Stimulated activated CD8-positive, alpha-beta memory T cell treated with anti-CD3 and anti-CD28 coated beads, Interleukin-12 subunit alpha, Interleukin-12 subunit beta, amount 100 ng/mL, for 4 hours (primary cell): ENCODE measurements at regions not wholly inside any gene's neighbourhood (a gene's known extent, or its start where the extent isn't known, plus 50 kb on each side); places are given as distances from the start of the nearest gene placed in this dataset.

Experiments used
- DNase-seq: peaks from one replicate; pipeline ENCODE4 v3.0.0-alpha.2; 2020; ENCODE audit warnings: low read depth

DNA sequence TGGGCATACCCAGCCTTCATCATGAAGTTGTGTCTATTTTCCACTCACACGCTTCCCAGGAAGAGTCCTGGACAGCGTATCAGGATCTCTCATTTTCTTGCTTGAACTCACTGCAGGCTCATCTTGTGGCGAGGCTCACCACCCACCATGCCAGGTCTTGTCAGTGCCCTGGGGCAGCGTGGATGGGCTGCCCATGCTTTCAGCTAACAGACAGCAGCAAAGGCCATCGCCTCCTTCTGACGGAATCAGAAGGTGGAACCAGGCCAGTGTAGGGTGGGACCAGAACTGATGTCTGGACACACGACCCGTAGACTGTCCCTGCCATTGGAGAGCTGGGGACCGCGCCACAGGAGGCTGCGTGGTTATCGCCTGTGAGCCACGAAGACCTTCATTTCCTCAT lies 169.4 kb downstream of the FOXL1 start:
- no peak for DNase-seq

DNA sequence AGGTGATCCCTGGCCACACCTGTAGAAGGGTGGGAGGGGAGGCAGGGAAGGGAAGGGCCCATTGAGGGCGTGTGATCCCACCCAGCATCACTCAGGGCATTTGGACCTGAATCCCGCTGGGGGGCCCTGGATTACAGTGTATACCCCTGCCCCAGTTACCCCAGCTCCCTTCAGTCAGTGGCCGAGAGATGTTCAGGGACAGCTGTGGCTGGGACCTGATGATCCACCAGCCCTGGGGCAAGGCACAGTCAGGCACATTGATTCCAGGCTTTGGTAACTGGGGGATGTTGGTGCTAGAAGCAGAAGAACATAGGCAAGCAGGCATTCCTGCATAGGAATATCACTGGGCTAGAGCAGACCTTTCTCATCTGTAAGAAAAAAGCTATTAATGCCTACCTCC lies 170.3 kb downstream of the FOXL1 start:
- DNase-seq, result no peak

DNA sequence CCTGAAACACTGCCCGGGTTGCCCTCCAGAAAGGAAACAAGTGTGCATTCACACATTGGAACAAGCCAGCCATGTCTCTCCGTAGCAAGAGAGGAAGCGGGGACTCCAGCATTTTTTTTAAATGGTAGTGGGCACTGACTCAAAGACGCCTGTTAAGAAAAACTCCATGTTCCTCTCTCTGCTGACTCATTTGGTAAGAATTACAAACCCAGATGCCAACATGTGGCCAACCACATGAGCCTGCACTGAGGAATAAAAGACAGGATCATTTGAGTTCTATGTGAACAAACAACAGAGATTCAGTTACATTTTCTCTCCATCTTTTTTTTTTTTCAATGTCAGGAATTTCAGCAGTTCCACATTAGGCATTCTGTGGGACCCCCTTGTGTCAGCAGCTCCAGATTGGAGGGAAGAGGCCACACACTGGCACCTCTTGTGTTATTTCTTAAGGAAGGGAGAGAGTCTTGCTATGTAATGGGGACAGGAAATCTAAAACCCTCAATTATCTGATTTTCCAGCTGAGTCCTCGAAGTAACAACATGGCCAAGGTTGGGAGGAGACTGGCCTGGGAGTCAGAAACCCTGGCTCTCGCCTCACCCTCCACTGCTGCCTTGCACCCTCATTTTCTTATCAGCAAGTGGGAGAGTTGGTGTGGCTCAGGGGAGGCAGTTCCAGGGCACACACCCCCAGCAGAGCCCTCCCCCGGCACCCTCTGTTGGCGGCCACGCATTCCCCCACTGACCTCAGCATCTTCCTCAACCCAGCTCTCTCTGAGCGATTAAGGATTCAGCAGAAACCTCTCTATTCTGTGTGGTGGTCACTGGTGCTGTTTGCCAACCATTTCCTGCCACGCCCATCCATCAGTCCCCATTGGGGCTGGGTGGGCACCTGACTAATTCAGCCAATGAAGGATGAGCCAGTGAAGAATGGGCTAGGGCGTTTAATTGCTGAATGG lies 173.0 kb downstream of the FOXL1 start:
- no peak for DNase-seq

DNA sequence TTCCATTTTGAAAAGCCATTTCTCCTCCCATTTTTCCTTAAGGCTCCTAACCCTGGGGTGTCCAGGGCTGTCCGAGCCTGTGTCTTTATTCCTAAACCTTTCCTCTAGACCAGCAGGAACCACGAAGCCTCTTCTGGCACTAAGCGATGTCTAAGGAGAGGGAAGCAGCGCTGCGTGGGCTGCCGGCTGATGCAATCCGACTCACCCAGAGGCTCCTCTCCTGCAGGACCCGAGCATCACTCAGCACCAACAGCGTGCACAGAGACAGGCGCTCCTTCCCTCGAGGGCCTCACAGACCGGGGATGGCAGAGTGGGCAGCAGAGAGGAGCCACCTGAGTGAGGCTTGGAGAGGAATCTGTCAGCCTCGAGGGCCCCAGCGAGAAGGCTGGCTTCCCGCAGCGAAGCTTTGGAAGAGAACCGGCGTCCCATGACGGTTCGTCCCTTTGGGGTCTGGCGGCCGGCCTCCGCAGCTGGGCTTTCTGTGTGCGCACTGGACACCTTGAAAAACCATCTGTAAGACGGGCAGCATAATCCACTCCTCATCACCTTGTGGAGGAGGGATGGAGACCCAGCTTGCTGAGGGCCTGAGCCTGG lies 174.3 kb downstream of the FOXL1 start:
- DNase-seq, result no peak

DNA sequence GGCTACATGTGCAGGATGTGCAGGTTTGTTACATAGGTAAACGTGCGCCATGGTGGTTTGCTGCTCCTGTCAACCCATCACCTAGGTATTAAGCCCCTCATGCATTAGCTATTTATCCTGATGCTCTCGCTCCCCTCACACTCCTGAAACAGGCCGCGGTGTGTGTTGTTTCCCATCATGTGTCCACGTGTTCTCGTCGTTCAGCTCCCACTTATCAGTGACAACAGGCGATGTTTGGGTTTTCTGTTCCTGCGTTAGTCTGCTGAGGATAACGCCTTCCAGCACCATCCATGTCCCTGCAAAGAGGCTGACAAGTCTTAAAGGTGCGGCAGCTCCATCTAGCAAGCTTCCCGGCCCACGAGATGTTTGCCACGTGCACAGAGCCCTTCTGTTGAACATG lies 175.1 kb downstream of the FOXL1 start:
- no peak for DNase-seq

DNA sequence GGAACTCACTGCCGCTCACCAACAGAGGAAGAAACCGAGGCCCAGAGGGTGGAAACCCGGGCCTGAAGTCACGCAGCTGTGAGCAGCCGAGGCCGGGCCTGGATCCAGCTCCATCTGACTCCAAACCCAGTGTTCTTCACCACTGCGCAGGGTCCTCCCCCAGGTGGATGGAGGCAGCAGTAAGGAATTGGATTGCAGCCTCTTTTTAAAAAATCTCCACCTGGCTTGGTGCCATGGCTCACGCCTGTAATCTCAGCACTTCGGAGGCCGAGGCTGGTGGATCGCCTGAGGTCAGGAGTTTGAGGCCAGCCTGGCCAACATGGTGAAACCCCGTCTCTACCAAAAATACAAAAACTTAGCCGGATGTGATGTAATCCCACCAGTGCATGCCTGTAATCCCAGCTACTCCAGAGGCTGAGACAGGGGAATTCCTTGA lies 177.2 kb downstream of the FOXL1 start:
- no peak for DNase-seq

DNA sequence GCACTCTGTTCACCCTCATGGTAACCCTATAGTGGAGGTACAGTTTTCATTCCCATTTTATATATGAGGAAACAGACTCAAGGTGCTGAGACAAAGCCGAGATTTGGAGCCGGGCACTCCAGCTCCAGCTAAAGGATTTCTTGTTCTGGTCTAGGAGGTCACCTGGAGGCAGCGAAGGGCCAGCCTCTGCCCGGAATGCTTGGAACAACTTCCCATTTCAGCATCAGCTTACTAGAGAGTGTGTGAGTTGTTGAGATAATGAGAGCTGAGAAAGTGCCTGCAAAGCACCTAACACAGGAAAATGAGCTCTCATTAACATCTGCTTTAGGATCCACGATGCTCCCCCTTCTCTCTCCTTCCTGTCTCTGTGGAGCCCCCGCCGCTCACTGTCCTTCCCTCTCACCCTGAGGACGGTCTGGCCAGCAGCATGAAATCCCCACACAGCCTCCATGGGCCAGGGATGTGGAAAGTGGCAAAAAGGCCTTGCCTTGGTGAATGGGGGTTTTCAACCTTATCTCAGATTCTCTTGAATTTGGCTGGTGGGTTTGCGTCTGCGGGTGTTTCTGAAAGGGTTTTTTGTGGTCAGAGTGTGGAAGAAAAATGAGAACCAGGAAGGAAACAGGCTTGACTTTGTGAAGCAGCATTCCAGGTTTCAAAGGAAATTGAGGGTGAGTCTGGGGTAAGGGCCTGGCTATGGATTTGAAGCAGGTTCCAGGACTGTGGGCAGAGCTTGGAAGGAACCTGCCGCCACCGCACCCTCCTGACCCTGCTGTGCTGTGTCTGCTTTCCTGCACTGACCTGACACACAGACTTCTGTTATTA lies 178.7 kb downstream of the FOXL1 start:
- DNase-seq, result no peak

DNA sequence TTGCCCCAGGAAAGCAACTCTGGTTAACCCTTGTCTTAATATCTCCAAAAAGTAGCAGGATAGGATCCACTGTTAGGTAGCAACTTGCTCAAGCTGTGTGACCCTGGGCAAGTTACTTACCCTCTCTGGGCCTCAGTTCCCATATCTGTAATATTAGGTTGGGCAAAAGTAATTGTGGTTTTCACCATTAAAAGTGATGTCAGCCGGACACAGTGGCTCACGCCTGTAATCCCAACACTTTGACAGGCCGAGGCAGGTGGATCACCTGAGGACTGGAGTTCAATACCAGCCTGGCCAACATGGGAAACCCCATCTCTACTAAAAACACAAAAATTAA lies 179.3 kb downstream of the FOXL1 start:
- no peak for DNase-seq

DNA sequence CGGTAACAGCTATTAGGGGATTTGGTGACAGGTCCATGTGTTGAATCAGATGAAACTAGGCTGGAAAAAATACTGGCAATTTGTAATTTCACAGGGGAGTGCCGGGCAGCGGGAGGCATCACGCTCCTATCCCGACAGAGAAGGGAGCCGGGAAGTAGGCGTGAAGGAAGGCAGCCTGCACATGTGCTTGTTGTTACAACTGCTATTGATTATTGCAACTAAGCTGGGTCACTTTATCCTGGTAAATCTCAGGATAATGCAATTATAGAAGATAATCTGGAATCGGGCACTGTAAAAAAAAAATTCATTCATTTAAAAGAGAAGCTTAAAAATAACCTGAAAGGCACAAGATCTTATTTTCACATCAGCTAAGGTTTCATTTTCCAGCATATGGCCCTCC lies 180.6 kb downstream of the FOXL1 start:
- no peak for DNase-seq

DNA sequence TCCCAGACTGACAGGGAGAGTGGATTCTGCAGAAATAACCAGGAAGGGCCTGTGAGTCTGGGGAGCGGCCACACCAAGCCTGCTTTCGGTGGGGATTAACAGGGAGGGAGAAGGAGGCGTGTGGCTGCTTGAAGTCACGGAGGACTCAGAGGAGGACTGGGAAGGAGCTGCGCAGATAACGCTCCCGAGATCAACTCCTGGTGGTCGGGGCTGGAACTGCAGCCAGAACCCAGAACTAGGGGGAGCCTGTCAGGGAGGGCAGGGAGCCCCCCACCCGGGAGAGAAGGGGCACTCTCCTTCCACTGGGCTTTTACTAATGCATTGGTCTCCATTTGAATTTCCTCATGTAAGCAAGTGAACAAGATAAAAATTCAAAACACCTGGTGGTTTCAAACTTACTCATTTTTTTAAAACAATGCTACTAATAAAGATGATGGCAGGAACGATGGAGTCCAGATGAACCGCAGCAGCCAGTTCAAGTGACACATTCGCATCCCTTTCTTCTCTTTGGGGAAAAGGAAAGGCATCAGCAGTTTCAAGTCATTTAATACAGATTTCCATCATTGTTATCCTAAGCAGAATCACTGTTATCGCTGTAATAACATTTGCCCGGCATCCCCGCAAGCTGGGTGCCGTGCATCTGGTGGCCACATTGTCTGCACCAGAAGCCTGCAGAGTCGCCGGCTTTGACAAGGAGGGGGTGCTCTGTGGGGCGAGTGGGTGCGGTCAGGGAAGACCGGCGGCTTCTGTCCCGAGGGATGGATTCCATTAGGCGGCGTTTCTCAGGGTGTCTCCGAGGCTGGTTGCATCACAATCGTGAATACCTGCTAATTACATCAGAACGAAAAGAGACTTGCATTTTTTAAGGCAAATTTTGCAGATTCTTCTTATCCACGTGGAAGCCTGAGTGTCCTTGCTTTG lies 183.0 kb downstream of the FOXL1 start:
- DNase-seq, result no peak

DNA sequence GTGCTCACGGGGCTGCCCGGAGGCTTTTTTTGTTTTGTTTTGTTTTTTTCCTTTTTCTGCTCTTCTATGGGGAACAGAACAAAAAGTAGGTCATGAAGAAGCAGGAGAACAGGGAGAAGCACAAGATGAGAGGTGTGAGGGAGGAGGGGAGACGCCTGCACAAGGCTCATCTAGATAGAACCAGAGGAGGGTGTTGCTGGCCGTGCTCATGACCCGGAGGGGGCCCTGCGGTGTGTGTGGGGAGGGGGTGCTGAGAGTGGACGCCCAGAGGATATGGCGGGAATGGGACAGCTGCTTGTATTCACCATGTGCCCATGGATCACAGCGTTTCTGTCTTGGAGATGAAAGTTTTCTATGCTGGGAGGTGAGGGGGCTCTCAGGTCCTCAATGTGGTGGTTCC lies 183.7 kb downstream of the FOXL1 start:
- no peak for DNase-seq

DNA sequence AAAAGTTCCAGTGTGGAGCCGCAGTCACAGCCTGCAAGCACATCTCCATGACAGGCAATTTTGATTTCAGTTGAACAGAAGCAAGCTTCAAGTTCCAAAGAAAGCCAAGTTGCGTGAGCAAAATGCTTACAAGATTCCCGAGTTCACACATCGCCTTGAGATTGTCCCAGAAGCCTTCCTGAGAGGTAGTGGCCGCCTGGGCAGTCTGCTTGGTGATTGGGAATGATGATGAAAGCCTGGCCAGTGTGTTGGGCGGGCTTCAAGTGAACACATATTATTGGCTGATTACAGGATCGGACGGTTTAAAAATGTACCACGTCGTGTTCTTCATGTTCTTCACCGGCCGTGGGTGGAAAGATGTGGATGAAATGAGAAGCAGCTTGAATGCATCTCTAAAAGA lies 185.5 kb downstream of the FOXL1 start:
- no peak for DNase-seq

DNA sequence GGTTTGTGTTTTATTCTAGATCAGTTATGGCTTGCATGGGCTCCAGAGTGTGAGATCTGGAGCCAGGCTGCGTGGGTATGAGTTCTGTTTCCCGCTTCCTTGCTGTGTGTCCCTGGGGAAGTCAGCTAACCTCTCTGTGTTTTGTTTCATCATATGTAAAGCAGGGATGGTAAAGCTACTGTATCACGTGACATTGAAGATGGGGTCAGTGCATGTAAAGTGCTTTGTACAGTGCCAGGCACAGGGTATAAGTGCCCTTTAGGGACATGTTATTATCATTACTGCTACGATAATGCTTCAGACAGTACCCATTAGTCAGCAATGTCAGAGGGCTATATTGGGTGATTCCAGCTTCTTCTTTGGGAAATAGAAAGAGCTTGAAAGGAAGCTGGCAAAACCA lies 186.2 kb downstream of the FOXL1 start:
- DNase-seq, result no peak

DNA sequence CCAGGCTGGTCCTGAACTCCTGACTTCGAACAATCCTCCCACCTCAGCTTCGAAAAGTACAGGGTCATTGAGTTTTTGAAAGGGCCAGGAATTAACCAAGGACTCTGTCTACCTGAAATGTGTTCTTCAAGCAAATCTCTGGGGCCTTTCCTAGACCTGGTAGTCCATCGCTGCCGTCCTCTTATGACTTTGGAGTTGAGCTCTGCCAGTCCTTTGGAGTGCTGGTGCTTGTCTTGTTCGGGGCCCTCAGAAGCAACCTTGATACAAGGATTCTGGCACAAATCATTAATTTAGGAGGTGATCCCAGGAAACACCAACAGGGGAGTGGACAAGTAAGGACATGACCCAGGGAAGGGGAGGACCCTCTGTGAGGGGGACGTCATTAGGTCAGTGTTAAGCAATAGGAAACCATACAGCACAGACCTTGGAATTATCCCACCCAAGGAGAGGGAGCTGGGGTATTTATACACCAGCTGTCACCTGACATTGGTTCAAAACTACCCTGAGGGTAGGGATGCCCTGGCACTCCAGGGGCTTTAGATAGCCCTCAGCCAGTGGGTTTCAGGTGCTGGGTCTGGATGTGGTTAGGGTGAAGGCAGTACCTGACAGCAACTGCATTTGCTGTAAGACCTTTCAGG lies 187.2 kb downstream of the FOXL1 start:
- no peak for DNase-seq

DNA sequence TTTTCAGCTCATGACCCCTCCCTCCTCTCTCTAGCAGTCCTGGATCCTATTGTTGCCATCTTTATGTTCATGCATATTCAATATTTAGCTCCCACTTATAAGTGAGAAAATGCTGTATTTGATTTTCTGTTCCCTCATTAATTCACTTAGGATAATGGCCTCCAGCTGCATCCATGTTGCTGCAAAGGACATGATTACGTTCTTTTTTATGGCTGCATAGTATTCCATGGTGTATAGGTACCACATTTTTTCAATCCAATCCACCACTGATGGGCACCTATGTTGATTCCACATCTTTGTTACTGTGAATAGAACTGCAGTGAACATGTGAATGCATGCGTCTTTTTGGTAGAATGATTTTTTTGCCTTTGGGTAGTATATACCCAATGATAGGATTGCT lies 188.4 kb downstream of the FOXL1 start:
- DNase-seq, result no peak

DNA sequence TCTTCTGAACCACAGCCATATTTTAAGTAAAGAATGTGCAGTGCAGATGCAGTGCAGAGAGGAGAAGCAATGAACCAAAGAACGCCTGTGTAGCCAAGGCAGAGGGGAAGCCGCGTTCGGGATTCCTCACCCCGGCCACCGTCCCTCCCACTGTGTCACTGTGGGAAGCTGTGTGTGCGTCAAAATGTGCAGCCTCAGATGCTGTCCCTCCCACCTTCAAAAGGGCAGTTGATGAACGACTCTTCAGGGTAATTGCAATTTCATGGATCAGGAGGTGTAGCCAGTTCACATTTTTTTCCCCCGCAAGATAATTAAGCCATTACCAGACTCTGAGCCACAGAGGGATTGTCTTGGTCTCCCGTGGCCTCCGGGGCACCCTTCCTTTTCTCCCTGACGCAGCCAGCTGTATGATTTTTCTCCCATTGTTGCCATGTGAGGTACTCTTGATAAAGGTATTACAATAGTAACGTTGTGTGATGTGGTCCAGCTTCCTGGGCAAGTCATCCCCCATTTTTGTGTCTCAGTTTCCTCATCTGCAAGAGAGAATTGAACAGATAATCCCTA lies 190.0 kb downstream of the FOXL1 start:
- no peak for DNase-seq

DNA sequence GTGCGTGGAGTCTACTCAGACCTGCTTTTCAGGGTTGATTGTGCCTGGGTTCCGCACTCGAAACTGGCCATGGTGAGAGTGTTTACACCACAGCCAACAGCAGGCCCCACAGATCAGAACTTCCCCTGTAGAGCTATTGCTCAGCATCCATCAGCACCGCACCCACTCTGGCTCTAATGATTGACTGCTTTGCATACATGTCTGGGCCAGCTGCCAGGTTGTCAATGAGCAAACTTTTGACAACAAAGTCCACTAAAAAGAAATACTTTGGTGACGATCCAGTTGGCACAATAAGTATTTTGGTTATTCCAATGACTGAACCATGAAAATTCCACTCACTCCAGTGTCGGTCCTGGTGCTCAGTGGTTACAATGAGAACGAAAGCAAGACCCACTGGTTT lies 190.7 kb downstream of the FOXL1 start:
- no peak for DNase-seq

DNA sequence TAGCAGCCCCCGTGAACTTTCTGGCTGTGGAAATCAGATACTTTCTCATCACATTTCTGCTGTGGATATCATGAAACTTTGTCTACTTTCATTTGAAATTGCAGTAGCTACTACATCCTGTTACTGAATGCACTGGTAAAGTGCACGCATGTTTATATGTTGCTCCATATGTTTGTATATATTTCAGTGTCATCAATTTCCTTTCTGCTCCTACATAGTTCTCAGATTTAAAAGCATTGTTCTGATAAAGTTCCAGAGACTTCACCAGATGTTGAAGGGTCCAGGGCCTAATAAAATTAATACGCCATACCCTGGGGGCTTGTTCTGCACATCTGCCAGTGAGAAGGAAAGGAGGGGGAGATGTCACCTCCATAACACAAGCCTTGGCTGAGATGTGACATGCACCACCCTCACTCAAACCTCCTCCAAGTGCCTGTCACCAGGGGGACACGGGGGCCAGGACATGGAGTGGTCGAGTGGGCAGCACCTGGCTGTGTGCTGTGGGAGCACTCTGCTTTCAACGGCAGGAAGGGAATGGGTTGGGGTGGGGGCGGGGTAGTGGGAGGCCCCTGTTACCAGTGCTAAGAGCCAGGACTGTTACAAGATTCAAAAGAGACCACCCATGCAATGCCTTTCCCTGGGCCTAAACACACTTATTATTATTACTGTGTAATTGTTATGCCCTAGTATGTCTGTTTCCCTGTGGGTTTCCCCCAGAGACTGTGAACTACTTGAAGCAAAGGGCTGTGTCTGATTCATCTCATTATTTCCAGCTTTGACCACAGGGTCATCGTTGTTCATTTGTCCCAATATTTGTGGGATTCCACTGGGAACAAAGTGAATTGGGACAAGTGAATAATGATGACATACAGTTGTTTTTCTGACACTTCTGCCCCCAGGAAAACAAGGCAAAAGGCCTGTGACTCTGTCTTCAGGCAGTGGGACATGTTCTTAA lies 193.4 kb downstream of the FOXL1 start:
- DNase-seq, result no peak

DNA sequence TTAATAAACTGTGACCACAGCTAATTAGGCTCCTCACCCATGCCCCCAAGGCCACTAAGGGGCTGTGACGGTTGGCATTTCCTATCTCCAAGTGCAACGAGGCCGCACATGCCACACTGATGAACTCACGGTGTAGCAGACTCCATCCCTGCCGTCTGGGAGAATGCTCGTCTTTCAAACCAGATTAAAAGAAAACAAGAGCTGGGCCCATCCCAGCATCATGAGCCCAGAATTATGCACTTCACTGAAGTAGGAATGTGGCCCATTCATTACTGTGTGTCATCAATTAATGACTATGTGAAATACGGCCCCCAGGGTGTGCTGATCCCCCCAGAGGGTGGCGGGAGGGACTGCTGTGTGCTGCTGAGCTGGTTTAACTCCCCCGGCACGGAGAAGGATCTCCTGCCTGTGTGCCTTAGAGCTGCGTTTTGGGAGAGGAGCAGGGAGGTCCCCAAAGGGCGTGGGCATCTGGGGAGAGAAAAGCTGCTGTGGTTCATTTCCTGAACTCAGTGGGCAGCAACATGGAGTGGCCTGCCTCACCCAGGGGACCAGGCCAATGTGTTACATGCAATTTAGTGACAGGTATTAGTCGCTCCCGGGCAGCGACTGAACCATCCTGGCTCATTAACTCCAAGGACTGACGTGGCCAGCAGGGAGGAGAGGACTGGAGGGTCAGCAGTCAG lies 194.5 kb downstream of the FOXL1 start:
- no peak for DNase-seq
